Hindlimb muscle (tissue), 1 donor: ENCODE measurements at regions not wholly inside any gene's neighbourhood (a gene's known extent, or its start where the extent isn't known, plus 50 kb on each side); places are given as distances from the start of the nearest gene placed in this dataset.
"Not testable (repeated sequence)": the region's sequence is repeated elsewhere in the genome, so short reads cannot be mapped to it uniquely, and the experiment has no call there.

ENCODE experiments used
- DNase-seq: peaks from one replicate; pipeline ENCODE4 v3.0.0-alpha.2; 2013

GRCh38 chr14:26655128-26655527 lies 57.3 kb upstream of the NOVA1 start:
- DNase-seq, result no peak

- DNase-seq, result peak; percentile 22
Measured at GRCh38 chr14:26663506-26663905, 65.7 kb upstream of the NOVA1 start.

GRCh38 chr14:26678732-26679420 lies 81.0 kb upstream of the NOVA1 start:
- not testable (repeated sequence) for DNase-seq

- no peak for DNase-seq
Measured at GRCh38 chr14:26685401-26685800, 87.6 kb upstream of the NOVA1 start.

- DNase-seq, result no peak
Measured at GRCh38 chr14:26687301-26687837, 89.5 kb upstream of the NOVA1 start.

- DNase-seq, result no peak
Measured at GRCh38 chr14:26694521-26694920, 96.7 kb upstream of the NOVA1 start.

GRCh38 chr14:26702721-26703230 lies 104.9 kb upstream of the NOVA1 start:
- no peak for DNase-seq

- DNase-seq, result no peak
Measured at GRCh38 chr14:26703686-26704366, 106.0 kb upstream of the NOVA1 start.

- DNase-seq, result no peak
Measured at GRCh38 chr14:26707234-26707633, 109.4 kb upstream of the NOVA1 start.

- no peak for DNase-seq
Measured at GRCh38 chr14:26709019-26709418, 111.2 kb upstream of the NOVA1 start.

GRCh38 chr14:26719514-26719913 lies 121.7 kb upstream of the NOVA1 start:
- no peak for DNase-seq

- no peak for DNase-seq
Measured at GRCh38 chr14:26722258-26722657, 124.4 kb upstream of the NOVA1 start.

GRCh38 chr14:26729851-26730250 lies 132.0 kb upstream of the NOVA1 start:
- DNase-seq, result no peak

- DNase-seq, result no peak
Measured at GRCh38 chr14:26730929-26731618, 133.2 kb upstream of the NOVA1 start.

GRCh38 chr14:26735811-26736210 lies 138.0 kb upstream of the NOVA1 start:
- DNase-seq, result no peak

- DNase-seq, result no peak
Measured at GRCh38 chr14:26738571-26738970, 140.7 kb upstream of the NOVA1 start.

- DNase-seq, result peak; percentile 12
Measured at GRCh38 chr14:26741711-26742212, 143.9 kb upstream of the NOVA1 start.

GRCh38 chr14:26743284-26743683 lies 145.5 kb upstream of the NOVA1 start:
- no peak for DNase-seq

- DNase-seq, result no peak
Measured at GRCh38 chr14:26744903-26745302, 147.1 kb upstream of the NOVA1 start.

- DNase-seq, result no peak
Measured at GRCh38 chr14:26761532-26761931, 163.7 kb upstream of the NOVA1 start.

- DNase-seq, result no peak
Measured at GRCh38 chr14:26765301-26765700, 167.5 kb upstream of the NOVA1 start.

GRCh38 chr14:26765768-26766520 lies 168.1 kb upstream of the NOVA1 start:
- peak; percentile 83 for DNase-seq
